Neural crest cell (in vitro differentiated cells): ENCODE measurements at regions not wholly inside any gene's neighbourhood (a gene's known extent, or its start where the extent isn't known, plus 50 kb on each side); places are given as distances from the start of the nearest gene placed in this dataset.
"Not testable (repeated sequence)": the region's sequence is repeated elsewhere in the genome, so short reads cannot be mapped to it uniquely, and the experiment has no call there.

Experiments
- DNase-seq: peaks from one replicate; pipeline ENCODE4 v3.0.0; 2021; ENCODE audit warnings: low read depth, mixed read lengths, low spot score
- H3K27ac Mint-ChIP-seq: one replicate; pipeline ENCODE4 v1.8.0; 2021; ENCODE audit warnings: mild to moderate bottlenecking, mixed read lengths; ENCODE audit not compliant: unreplicated experiment
- H3K27me3 Mint-ChIP-seq: 2 replicates; pipeline ENCODE4 v1.8.0; 2021; ENCODE audit warnings: low read depth, mild to moderate bottlenecking, mixed read lengths
- H3K36me3 Mint-ChIP-seq: 2 replicates; pipeline ENCODE4 v1.8.0; 2021; ENCODE audit warnings: low read depth, mild to moderate bottlenecking, mixed read lengths
- H3K4me1 Mint-ChIP-seq: 2 replicates; pipeline ENCODE4 v1.8.0; 2021; ENCODE audit warnings: mixed read lengths
- H3K4me3 Mint-ChIP-seq: one replicate; pipeline ENCODE4 v1.8.0; 2021; ENCODE audit warnings: mild to moderate bottlenecking, mixed read lengths
- H3K9me3 Mint-ChIP-seq: 2 replicates; pipeline ENCODE4 v1.8.0; 2021; ENCODE audit warnings: mixed read lengths
- TF ChIP-seq, protein P1 (sequence below): fragments of 200-600 bp; sonication (generic); conservative IDR thresholded peaks from 2 replicates; pipeline ENCODE4 v1.5.0; 2021; ENCODE audit warnings: antibody characterized with exemption, mild to moderate bottlenecking

- no peaks in the 10 kb centered on the region for H3K27me3 Mint-ChIP-seq
- no peak for DNase-seq
- no peak overlapping the region for H3K27ac Mint-ChIP-seq
- H3K9me3 Mint-ChIP-seq: peaks cover 3% of the 10 kb centered on the region
- H3K4me3 Mint-ChIP-seq: no peak overlapping the region
- peaks cover 2% of the 10 kb centered on the region for H3K36me3 Mint-ChIP-seq
- TF ChIP-seq, protein P1, sequence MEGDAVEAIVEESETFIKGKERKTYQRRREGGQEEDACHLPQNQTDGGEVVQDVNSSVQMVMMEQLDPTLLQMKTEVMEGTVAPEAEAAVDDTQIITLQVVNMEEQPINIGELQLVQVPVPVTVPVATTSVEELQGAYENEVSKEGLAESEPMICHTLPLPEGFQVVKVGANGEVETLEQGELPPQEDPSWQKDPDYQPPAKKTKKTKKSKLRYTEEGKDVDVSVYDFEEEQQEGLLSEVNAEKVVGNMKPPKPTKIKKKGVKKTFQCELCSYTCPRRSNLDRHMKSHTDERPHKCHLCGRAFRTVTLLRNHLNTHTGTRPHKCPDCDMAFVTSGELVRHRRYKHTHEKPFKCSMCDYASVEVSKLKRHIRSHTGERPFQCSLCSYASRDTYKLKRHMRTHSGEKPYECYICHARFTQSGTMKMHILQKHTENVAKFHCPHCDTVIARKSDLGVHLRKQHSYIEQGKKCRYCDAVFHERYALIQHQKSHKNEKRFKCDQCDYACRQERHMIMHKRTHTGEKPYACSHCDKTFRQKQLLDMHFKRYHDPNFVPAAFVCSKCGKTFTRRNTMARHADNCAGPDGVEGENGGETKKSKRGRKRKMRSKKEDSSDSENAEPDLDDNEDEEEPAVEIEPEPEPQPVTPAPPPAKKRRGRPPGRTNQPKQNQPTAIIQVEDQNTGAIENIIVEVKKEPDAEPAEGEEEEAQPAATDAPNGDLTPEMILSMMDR: no peak
- no peaks in the 10 kb centered on the region for H3K4me1 Mint-ChIP-seq
These were observed 150.7 kb downstream of the AKAP11 start for GRCh38 chr13:42422681-42423080.

DNA sequence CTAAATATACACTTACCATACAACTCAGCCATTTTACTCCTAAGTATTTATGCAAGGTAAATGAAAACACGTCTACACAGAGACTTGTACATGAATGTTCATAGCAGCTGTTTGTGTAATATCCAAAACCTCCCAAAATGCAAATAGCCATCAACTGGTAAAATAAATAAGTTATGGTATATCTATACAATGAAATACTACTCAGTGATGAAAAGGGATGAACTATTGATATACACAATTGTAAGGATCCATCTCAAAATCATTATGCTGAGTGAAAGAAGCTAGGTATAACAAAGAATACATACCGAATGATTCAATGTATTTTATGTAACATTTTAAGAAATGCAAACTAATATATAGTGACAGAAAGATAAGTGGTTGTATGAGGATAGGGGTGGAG is 149.8 kb upstream of the TNFSF11 start:
- Mint-ChIP-seq H3K27ac (no peak overlapping the region), H3K4me3 (no peak overlapping the region), H3K36me3 (peaks cover 2% of the 10 kb centered on the region), H3K9me3 (peaks cover 3% of the 10 kb centered on the region), H3K4me1 (no peaks in the 10 kb centered on the region), H3K27me3 (no peaks in the 10 kb centered on the region)
- TF ChIP-seq, protein P1: no peak
- no peak for DNase-seq

DNA sequence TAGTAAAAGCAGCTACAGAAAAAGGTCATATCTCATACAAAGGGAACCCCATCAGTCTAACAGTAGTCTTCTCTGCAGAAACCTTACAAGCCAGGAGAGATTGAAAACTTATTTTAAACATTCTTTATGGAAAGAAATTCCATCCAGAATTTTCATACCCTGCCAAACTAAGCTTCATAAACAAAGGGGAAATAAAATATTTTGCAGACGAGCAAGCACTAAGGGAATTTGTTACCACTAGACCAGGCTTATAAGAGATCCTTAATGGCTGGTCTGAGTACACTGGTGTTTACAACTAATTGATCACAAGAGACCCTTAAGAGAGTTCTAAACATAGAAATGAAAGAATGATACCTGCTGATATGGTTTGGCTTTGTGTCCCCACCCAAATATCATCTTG is 128.6 kb upstream of the TNFSF11 start:
- peaks cover 12% of the 10 kb centered on the region for H3K9me3 Mint-ChIP-seq
- no peak overlapping the region for H3K27ac Mint-ChIP-seq
- H3K27me3 Mint-ChIP-seq: peaks cover 2% of the 10 kb centered on the region
- peaks cover 8% of the 10 kb centered on the region for H3K36me3 Mint-ChIP-seq
- DNase-seq: no peak
- H3K4me1 Mint-ChIP-seq: no peaks in the 10 kb centered on the region
- TF ChIP-seq, protein P1: no peak
- H3K4me3 Mint-ChIP-seq: no peak overlapping the region

DNA sequence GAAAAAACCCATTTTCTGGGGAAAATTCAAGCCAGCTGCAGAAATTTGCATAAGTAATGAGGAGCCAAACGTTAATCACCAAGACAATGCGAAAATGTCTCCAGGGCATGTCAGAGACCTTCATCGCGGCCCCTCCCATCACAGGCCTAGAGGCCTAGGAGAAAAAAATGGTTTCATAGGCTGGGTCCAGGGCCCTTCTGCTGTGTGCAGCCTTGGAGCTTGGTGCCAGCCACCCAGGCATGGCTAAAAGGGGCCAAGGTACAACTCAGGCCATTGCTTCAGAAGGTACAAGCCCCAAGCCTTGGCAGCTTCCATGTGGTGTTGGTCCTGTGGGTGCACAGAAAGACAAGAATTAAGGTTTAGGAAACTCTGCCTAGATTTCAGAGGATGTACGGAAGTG is 127.4 kb upstream of the TNFSF11 start:
- DNase-seq, H3K4me1 Mint-ChIP-seq, H3K27ac Mint-ChIP-seq, H3K36me3 Mint-ChIP-seq, H3K27me3 Mint-ChIP-seq, H3K4me3 Mint-ChIP-seq: not testable (repeated sequence)
- peaks cover 15% of the 10 kb centered on the region for H3K9me3 Mint-ChIP-seq

- DNase-seq: no peak
- TF ChIP-seq, protein P1: no peak
- no peaks in the 10 kb centered on the region for H3K36me3 Mint-ChIP-seq
- H3K4me1 Mint-ChIP-seq: no peaks in the 10 kb centered on the region
- peaks cover 7% of the 10 kb centered on the region for H3K9me3 Mint-ChIP-seq
- H3K27ac Mint-ChIP-seq: no peak overlapping the region
- H3K27me3 Mint-ChIP-seq: peaks cover 10% of the 10 kb centered on the region
- H3K4me3 Mint-ChIP-seq: no peak overlapping the region
These were observed 120.8 kb upstream of the TNFSF11 start for GRCh38 chr13:42453091-42453645.

DNA sequence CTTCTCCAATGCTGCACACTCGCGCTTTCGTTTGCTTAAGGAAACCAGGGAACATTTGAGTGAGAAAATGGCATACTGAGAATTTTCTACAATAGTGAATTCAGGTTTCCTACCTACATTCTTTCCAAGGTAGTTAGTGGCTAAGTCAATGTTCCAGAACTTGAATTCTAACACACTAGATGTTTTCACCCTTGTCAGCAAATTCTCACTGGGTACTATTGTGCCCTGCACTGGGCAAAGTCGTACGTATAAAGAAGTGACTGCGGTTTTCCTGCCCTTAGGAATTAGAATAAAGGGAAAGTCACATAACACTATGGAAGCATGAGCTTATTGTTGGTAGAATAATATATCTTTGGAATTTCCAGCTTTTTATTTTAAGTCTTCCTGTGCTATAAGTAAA is 119.2 kb upstream of the TNFSF11 start:
- no peak for DNase-seq
- TF ChIP-seq, protein P1: no peak
- no peak overlapping the region for H3K27ac Mint-ChIP-seq
- no peaks in the 10 kb centered on the region for H3K36me3 Mint-ChIP-seq
- H3K4me3 Mint-ChIP-seq: no peak overlapping the region
- H3K4me1 Mint-ChIP-seq: no peaks in the 10 kb centered on the region
- peaks cover 8% of the 10 kb centered on the region for H3K27me3 Mint-ChIP-seq
- H3K9me3 Mint-ChIP-seq: peaks cover 6% of the 10 kb centered on the region
